Left renal pelvis (tissue), 4 donors: ENCODE measurements at regions not wholly inside any gene's neighbourhood (a gene's known extent, or its start where the extent isn't known, plus 50 kb on each side); places are given as distances from the start of the nearest gene placed in this dataset.

Experiments used
- DNase-seq, 4 donors: peaks; one replicate each; pipeline ENCODE4 v3.0.0-alpha.2; 2013; ENCODE audit warnings: low read depth in 4 of 4, low spot score in 3 of 4

DNA sequence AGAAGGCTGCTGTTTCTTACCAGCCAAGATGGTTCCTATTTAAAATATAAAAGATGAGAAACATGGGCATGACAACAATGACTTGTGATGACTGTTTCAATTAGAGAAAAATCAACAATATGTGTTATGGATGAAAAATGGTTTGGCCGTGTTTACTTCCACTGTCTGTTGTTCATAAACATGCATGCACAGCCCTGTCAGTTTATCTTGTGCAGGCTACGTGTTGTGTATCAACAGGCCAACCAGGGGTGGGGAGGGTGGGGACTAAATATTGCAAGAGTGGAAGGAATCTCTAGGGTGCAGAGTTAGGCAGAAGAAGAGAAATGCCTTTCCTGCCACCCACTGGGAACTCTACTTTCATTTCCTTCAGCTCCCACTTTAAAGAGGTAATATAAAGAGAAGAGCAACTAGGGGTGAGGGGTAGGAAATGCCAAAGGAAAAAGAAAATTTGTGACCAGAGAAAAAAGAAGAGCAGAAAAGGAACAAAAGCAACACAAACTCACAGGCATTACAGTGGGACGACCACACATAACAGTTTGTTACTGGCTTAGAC lies 116.8 kb upstream of the MEIS1 start:
- DNase-seq = no peak

DNA sequence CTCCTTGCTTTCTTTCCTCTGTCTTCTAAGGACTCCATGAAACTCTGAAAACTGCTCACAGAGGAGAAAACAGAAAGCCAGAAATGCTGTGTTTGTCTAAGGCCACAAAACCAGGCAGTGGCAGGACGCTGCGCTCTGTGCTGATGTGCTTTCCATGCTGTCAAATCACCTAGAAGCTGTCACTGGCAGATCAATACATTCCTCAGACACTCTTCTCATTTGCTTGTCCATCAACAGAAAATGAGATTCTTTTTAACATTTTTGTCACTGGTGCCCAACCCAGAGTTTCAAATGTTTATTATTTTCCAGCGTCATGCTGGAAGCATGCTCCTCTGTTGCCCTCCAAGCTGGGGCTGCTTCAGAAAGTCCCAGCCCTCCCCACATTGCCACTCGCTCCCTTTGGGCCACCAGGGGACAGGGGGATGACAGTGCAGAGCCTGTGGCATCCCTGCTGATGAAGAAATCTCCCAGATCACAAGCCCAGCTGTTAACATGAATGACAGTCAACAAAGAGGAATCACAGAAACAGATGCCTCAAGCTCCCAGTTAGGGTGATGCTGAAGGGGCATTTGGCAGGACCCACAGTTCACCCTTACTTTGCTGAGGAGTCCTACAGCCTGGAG lies 117.5 kb upstream of the MEIS1 start:
- DNase-seq = no peak

DNA sequence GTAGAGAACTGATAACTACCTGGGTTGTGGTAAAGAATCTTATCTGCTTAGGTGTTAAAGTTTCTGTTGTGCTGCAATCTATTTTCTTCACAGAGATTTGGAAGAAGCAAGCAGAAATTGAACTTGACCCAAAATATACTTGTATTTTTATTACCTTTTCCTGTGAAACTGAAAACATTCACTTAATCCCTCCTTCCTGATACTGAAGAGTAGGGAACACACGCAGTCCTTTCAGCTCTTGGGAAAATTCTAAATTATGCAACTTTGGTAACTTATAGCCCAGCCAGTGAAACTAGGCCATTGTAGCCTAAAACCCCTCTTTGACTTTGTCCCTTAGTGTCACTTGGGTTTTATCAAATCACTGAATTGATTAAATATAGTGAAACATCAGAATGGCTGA lies 128.4 kb upstream of the MEIS1 start:
- DNase-seq = no peak

DNA sequence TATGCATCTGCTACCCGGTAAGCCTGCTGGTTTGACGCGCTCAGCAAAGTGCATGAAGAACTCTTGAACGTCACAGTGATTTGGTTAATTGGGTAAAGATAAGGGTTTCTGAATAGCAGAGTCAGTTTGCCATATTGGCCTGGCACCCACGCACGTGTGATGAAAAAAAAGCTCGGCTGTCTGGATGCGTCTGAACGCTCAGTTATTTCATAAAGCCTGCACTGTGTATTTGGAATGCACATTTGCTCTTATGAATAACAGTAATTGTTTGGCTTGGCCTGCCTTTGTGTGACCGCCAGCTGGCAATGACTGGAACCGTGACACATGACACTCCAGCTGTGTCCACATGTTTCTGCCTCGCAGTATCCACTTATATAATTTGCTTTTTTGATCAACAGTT lies 129.2 kb upstream of the MEIS1 start:
- DNase-seq = peak in 3 of 4 donors; percentile 54 to 55 (median 54)

- DNase-seq = no peak
Observed at GRCh38 chr2:66303471-66303870, 131.5 kb upstream of the MEIS1 start.

GRCh38 chr2:66301767-66302140 lies 133.2 kb upstream of the MEIS1 start:
- no peak for DNase-seq

- no peak for DNase-seq
Observed at GRCh38 chr2:66301022-66301766, 133.7 kb upstream of the MEIS1 start.

- no peak for DNase-seq
Observed at GRCh38 chr2:66283787-66284186, 151.1 kb upstream of the MEIS1 start.

DNA sequence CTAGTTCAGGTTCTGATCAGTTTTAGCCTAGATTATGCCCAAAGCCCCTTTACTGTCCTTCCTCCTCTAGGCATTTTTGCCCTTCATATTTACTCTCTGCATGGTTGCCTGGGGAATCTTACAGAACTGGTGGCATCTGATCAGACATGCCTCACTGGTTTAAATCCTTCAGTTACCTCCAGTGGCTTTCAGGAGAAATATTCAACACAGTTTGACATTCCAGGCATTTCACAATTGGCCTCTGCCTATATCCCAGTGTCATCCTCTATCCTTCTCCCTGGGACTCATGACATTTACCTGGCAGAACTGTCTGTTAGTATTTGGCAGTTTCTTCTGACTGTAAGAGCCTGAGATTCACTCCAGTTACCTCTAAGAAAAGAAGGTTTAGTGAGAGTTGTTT lies 152.9 kb upstream of the MEIS1 start:
- DNase-seq = no peak

GRCh38 chr2:66279024-66279423 lies 155.9 kb upstream of the MEIS1 start:
- DNase-seq = no peak

GRCh38 chr2:66275984-66276383 lies 158.9 kb upstream of the MEIS1 start:
- DNase-seq = no peak

DNA sequence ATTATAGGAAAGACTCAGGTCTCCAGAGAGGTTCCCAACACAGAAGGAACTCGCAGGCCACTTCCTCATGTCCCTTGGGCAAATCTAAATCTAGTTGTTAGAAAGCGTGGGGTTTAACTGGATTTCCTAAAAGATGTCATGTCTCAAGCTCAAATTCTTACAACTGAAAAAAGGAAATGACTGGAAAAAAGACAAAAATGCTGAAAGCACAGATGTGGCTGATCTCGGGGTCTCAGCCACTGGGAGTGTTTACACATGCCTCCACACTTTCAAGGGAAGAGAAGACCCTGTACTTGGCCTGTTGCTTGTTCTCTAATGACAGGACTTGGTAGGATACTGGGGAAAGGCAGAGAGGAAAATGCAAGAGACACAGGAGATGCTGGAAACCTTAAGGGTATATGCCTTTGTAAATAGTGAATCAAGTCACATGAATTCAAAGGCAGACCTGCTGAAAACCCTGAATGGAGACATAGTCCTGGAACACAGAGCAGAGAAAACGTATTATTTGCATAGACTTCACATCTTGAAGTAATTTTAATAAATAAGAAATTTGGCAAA lies 160.9 kb upstream of the MEIS1 start:
- DNase-seq = peak in 1 of 4 donors; percentile 14

DNA sequence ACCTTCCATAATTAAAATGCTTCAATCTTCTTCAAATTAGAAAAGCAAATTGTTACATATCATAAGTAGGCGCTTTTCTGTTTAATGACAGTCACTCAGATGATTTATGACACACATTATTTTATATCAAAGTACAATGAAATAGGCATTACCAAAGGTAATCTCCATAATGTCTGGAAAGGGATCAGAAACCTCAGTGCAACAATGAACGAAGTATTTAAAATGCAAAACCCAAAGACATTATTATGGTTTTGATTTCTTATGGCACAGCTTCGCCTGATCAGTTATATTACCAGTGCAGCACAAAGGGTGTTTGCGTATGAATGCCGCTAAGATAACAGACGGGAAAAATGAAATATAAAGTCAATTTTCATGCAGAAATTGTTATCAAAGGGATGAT lies 162.2 kb upstream of the MEIS1 start:
- DNase-seq = no peak

DNA sequence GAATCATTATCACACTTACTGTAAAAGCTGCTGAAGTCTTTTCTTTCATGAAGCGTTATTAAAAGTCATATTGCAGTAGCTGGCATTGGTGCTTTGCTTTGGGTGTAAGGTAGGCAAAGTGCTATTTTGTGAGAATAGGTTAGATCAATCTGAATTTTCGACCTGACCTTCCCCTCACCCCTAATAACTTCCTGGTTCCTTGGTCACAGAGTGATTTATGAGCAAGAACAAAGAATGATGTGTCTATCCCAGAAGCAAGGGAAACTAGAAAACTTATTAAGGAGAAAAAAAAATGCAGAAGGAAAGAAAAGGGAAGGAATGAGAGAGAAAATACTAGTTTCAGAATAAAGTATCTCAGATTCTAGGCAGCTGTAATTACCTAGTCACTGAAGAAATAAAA lies 163.1 kb upstream of the MEIS1 start:
- DNase-seq = no peak

GRCh38 chr2:66270247-66270646 lies 164.7 kb upstream of the MEIS1 start:
- DNase-seq = no peak

DNA sequence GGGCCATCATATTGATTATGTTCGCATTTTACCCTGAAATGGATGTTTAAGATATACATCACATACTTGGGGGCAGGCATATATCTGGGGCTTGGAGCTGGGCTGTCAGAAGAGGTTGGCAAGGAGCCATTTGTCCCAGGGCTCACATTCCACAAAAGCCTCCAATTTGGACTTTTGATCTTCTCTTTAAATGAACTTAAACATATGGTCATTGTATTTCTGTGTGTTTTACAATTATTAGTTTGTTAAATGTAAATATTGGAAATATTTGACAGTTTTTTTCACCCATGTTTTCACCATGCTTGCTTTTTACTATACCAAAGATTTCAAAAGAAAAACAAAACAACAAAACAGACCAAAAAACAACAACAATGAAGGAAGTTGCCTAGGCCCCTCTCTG lies 165.8 kb upstream of the MEIS1 start:
- no peak for DNase-seq

- DNase-seq = no peak
Observed at GRCh38 chr2:66268756-66269155, 166.2 kb upstream of the MEIS1 start.

DNA sequence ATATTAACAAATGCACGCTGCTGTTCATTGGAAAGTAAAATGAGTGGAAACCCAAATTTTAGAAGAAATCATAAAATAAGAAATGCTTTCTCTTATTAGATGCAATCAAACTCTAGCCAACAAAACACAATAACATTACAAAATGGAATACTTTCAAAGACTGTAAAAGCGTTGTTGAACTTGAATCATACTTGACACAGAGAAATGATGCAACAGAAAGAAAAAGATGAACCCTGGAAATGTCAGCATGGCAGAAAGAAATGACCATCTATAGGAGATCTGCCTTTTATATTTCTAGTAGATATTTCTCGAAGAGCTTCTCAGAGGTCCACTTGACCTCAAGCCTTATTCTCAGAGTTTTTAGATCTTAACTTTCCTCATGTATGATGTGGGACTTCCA lies 170.6 kb upstream of the MEIS1 start:
- DNase-seq = no peak

DNA sequence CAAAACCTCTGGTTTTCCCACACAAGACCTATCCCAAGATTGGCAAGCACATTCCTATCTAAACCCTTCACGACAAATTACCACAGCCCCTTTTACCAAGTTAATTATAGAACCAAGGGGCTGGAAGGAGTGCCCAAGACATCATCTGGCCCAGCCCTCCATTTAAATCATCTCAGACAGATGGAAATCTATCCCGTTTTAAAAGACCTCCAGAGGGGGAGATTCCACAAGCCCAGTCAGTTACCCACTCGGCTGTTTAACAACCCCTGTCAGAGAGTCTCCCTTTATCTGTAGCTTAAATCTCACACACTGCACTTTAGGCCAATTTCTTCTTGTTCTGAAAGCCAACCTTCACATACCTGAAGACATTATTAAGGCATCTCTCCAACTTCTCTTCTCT lies 179.1 kb upstream of the MEIS1 start:
- DNase-seq = no peak

- no peak for DNase-seq
Observed at GRCh38 chr2:66255136-66255535, 179.8 kb upstream of the MEIS1 start.

GRCh38 chr2:66253066-66253465 lies 181.9 kb upstream of the MEIS1 start:
- DNase-seq = no peak

DNA sequence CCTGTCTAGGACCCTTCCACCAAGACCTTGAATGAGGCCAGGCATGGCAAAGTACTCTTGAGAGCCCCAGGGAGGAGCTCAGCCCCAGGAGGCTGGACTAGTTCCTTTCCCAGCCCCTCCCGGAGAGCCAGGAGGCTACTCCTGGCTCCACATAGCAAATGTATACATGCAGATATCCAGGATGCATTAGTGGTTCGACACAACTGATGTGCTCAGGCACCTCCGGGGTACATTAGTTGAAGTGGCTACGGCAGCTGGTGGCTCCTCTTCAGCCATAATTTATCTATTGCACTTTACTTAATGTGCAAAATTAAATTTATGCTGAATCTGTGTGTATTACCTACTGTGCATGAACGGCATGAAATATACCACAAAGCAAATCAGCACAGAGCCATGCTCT lies 182.8 kb upstream of the MEIS1 start:
- DNase-seq = no peak
